Stimulated activated CD4-positive, alpha-beta T cell treated with anti-CD3 and anti-CD28 coated beads, Interleukin-2, amount 100 ng/mL, for 48 hours (primary cell): ENCODE measurements at regions not wholly inside any gene's neighbourhood (a gene's known extent, or its start where the extent isn't known, plus 50 kb on each side); places are given as distances from the start of the nearest gene placed in this dataset.
A peak's percentile ranks its signal among the peaks of the same experiment; 100 is the strongest.
"Not testable (repeated sequence)": the region's sequence is repeated elsewhere in the genome, so short reads cannot be mapped to it uniquely, and the experiment has no call there.

Experiments
- DNase-seq, 2 donors: peaks; one replicate each; pipeline ENCODE4 v3.0.0-alpha.2; 2020

DNA sequence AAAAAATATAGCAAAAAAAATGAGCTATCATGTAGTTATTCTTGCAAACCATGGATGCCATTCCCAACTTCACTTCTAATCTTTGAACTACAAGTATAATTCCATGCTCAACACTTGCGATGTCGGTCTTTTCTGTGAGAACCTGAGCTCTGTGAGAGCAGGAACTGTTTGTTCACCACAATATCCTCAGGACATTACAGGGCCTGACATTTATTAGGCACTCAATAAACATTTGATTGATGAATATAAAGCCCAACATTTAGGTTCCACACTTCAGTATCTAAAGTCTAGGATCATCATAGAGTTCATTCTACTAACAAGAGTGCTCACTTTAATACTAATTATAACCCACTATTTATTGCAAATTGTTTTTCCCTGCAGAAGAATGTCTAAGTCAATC is 211.6 kb upstream of the FAM241A start:
- no peak for DNase-seq

DNA sequence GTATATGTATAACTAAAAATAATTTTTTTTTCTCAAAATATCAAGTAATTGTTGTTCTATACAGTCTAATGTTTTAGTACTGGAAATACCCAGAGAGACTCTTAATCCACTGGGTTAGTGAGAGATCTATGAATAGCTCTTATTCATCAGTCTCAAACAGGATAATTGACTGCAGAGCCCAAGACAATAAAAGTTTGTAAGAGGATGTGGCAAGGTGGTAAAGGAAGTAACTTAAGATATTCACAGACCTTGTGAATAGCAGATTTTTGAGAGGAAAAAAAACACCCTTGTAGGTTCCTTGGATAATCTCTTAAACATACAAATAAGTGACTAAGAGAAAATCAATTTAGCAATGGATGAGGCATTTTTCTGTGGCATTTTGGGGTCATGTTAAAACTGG is 210.9 kb upstream of the FAM241A start:
- no peak for DNase-seq

DNA sequence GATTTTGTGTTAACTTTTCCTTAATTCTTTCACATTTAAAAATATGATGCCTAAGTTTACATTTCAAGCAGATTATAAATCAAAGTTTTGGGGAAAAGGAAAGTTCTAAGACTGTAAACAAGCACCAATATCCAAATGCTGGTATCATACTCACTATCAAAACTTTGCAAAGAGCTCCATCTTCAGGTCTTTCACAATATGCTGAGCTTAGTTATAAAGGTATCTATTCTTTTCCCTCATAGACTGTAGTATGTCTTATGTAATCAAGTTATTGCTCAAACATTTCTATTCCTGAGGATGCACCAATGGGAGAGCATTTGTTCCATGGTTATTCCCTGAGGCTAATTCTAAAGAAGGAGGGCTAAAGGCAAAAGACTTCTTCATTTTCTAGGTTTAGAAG is 207.9 kb upstream of the FAM241A start:
- DNase-seq, result no peak

DNA sequence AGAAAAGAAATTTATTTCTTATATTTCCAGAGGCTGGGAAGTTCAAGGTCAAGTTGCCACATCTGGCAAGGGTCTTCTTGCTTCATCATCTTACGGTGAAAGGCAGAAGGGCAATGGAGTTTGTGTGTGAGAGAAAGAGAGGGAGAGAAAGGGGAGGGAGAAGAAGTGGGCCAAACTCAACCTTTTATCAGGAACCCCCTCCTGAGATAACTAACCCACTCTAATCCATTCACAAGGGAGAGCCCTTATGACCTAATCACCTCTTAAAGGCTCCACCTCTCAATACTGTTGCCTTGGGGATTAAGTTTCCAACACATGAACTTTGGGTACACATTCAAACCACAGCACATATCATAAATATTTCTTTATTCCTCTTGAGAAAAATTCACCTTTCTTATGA is 203.3 kb upstream of the FAM241A start:
- no peak for DNase-seq

DNA sequence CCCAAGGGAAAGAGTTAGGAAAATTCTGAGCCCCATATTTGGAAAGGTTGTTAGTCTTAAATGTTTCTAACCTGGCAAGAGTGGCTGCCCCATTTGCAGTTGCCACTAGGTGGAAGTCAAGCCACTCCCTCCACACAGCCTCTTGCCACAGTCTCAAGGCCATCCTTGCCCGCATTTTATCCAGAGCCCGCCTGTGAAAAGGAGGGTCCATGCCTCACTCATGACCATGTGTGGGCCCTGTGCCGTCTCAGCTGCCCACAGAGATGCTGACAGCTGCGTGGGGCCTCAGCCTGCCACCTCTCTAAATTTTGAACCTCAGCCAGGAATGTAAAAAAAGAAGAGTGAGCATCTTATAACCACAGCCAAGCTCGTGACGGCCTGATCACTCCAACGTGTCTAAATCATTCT is 201.5 kb upstream of the FAM241A start:
- DNase-seq, result peak in 1 of 2 donors; percentile 3

DNA sequence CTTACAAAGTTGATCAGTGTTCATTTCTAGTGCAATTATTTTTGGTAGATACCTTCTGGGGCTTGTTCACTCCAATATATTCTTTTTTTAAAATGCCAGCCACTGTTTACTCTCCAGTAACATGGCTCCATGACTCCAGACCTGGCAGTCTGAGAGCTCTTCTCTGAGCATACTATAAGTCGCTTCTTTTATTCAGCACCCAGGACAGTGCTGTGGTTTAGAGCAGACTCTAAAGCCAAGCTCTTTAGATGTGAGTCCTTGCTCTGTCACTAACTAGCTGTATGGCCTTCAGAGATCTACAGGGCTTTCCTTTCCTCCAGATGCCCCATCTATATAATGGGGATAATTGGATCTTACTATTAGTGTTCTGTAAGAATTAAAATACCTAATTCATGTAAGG is 200.2 kb upstream of the FAM241A start:
- no peak for DNase-seq

DNA sequence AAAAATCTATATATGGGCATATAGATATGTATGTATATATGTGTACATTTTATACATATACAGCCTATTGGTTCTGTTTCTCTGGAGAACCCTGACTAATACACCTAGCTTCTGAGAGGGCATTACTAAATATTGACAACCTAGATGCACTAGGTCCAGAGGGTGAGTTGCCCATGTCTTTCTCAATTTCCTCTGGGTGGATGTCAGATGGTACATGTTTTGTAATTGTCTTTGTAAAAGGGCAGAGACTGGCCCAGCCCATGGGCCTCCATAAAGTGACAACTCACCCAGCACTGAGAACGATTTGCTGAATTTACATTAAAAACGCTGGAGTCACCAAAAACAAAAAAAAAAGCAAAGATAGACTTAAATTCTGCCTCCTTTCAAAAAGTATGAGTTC is 198.5 kb upstream of the FAM241A start:
- DNase-seq, result no peak

DNA sequence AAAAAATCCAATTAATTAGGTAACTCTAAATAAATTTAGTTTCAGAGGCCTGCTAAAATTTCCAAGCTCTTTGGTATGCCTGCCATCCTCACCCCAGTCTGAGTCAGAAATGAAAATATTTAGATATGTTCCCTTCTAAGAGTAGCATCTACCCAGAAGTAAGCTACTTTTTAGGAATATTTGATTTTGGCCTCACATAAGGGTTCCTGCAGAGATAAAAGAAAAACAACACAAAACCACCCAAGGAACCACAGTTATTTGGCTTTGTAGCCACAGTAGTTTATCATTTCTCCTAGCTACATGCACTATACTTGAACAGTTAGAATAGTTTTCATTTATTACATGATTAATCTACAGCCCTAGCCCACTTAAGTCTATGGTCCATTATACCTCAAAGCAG is 192.6 kb upstream of the FAM241A start:
- DNase-seq, result no peak

DNA sequence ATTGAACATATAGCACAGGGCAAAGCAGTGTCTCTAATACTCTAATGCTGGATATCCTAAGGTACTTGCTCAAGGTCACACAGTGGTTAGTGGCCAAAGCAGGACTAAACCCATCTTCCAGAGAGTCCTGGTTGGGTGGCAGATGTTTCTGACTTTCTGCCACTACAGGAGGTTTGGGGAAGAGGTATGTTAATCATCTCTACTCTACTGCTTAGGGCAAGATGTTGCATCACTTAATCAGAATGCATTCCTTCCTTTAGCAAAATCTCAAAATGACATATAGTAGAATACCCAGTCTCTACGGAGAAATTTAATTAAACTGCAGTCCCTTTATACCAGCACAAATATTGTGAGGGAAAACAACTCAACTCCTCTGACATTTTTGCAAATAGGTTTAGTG is 190.7 kb upstream of the FAM241A start:
- DNase-seq, result no peak

DNA sequence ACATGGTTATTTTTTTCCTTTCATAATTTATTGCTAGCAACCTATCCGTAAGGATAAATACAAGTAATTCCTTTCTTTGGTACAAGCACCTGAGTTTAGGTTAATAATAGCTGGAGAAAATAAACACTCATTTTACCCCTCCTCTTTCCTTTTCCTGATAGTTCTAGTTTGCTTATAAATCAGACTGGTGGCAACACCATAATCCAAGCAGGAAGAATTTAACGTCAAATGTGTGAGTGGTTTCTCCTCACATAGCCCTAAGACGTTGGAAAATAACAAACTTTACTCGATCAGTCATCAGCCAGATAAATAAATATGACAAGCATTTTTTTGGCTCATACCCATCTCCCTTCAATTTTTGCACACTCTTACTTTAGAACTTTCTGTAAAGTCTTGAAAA is 190.3 kb upstream of the FAM241A start:
- no peak for DNase-seq

DNA sequence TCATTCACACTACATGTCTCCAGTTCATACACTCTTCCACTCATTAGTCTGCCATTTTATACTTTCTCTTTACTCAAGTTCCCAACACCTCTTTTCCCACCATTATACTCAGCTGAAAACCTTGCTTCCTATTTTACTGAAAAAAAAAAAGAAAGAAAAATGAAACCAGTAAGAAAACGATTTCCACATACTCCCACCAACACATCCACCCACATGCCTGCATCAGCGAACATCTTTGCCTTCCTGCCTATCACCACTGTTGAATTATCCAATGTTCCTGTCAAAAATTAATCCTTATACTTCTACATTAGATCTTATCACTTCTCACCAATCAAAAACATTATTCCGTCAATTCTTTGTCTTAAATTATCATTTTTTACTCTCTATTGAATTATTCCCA is 188.1 kb upstream of the FAM241A start:
- DNase-seq, result no peak

DNA sequence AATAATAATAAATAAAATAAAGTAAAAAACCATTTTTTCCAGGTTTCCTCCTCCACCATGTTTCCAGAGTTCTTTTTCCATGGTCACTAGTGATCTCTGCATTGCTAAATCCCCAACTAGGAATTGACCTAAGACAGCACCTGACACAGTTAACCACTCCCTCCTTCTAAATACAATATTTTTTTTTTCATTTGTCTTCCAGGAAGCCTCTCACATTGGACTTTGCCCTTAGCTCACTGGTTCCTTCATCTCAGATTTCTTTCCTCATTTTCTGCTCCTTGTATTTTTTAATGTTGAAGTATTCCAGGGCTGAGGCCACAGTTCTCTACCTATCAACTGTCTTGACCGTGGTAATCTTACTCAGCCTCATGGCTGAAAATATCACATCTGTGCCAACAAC is 187.3 kb upstream of the FAM241A start:
- DNase-seq, result no peak

DNA sequence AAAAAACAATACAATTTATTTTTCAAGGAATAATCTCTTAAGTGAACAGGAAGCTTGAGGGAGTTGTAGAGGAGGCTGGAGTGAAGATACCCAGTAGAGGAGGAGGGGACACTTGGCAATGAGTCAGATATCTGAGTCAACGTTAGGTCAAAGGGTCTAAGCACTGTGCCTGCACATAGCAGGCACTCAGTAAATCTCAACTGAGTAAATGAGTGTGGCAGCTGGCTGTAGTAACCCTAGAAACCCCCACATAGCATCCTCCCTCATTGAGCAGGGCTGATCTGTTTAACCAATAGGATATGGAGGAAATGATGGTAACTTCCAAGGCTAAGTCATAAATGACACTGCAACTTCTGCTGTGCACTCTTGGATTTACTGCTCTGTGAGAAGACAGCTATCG is 186.0 kb upstream of the FAM241A start:
- no peak for DNase-seq

DNA sequence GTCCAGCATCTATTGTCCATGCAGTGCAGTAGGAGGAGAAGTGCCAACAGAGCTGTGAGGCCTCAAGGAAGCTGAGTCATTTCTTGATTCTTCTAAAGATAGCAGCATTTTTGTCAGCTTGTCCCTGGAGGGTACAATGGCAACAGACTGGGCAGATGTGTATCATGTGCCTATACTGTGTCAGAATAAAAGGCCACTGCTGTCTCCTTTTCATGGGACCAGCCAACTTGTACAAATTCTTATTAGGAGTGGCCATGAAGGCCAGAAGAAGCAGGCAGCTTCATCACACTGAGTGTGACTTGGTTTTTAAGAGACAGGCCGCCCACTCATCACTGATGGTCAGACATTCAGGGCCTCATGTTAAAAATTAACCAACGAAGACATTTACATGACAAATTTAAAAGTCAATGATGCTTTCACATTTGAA is 185.0 kb upstream of the FAM241A start:
- no peak for DNase-seq

DNA sequence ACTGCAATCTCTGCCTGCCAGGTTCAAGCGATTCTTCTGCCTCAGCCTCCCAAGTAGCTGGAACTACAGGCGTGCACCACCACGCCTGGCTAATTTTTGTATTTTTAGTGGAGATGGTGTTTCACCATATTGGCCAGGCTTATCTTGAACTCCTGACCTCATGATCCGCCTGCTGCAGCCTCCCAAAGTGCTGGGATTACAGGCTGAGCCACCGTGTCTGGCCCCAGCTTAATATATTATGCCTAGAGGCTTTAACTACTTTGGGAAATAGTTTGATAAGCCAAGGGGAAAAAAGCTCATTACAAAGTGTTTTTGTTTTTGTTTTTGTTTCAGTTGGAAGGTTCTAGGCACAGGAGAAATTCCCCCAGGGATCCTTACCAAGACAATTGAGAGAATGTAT is 184.2 kb upstream of the FAM241A start:
- not testable (repeated sequence) for DNase-seq

DNA sequence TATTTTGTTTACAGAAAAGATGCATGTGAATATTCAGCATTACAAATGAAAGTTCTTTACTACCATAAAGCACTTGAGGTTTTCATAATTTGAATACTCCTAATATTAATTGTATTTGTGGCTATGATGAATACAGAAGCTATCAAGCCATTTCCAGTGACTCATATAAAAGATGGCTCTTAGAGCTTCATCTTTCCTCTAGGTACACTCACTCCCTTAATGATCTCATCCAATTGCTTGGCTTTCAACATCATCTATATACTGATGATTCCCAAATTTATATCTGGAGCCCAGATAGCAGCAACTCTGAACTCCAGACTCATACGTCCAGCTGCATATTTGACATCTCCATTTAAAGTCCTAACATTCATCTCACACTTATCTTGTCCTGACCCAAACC is 183.4 kb upstream of the FAM241A start:
- no peak for DNase-seq

DNA sequence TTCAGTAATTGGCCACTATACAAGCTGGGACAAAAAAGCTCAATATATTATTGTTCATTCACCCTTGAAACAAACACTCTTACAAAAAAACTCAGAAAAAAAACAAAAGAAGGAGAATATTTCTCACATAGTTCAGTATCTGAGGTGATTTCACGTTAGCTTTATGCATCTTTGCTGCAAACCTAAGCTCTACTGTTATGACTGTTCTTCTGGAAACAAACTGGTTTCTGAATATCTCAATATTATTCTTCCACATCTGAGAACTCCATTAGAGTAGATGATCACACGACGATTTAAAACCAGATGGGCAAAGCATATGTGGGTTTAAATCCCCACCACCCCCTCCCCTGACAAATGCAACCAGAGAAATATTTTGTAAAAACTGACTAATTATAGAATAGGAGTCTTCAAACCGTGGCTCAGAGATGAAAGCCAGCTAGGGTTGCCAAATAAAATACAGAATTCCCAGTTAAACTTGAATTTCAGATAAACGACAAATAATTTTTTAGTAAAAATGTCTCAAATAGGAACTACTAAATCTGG is 182.0 kb upstream of the FAM241A start:
- no peak for DNase-seq

DNA sequence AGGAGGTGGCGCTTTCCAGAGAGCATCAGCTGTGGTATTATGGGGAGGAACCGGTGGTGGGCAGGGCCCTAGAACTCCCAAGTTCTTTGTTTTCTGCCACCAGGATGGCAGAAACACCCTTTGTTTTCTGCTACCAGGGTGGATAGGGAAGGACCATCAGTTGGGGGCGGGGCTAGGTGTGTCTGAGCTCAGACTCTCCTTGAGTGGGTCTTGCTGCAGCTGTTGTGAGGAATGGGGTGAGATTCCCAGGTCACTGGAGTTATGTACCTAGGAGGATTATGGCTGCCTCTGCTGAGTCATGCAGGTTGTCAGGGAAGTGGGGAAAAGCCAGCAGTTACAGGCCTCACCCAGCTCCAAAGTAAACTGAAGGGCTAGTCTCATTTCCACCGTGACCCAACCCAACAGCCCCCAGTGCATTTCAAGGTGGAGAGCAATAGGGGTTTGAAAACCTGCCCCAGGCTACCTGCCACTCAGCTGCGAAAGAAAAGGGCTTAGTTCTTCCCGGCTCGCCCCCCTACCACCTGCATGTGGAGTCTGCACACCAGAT is 167.8 kb upstream of the FAM241A start:
- no peak for DNase-seq

DNA sequence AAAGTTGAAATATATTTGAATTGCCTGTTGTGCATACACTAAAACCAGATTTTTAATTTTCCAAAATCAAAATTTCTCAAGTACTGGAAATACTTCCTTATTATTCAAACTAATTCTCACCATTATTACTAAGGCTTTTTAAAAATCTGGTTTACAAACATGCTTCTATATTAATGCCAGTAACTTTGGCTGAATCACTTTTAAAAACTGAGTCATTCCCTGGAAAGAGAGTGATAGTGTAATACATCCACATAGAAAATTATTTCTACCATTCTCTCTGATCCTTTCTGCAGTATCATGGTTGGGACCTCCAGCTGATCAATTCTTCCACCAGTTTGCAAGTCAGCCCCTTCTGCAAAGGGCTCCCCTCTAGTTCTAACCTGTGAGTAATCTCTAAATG is 165.3 kb upstream of the FAM241A start:
- no peak for DNase-seq

DNA sequence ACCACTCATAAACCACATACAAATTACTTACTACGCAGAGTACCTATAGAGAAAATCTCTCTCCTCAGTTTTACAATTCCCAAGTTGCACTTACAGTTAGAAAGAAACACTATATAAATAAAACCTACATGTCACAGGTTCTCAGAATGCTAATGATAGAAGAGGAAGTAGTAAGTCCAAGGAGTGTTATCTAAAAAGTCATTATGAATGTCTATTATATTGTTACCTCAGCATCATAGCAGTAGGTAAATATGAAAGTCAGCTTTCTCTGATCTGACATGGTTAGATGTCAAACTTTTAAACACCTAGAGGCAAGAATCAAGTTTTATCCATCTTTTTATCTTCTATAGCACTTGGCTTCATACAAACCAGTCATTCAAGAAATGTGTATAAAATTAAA is 163.2 kb upstream of the FAM241A start:
- DNase-seq, result no peak

DNA sequence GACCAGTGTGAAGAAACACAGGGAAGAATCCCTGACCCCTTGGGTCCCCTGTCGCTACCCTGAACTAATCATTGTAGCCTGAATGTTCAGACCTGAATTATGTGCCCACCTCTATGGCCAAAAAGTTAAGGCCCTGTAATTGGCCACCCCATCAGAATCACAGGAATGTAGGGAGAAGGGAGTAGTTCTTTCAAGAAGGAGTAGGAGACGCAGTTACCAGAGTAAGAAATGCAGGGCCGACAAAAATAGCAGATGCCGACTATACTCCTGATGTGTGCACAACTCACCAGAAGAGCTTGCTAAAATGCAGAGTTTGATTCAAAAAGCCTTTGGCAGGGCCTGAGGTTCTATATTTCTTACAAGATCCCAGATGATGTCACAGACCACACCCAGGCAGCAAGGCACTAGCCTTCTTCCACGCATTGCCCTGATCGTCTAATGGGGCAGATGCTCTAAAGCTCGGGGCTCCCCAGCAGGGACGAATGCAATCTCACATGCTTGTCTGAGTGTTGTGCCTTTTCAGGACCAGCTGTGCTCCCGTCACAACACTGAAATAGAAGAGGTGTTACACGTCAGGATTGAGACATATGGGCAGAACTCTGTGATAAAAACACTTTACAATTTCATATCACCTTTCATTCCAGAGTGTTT is 161.0 kb upstream of the FAM241A start:
- DNase-seq, result no peak

DNA sequence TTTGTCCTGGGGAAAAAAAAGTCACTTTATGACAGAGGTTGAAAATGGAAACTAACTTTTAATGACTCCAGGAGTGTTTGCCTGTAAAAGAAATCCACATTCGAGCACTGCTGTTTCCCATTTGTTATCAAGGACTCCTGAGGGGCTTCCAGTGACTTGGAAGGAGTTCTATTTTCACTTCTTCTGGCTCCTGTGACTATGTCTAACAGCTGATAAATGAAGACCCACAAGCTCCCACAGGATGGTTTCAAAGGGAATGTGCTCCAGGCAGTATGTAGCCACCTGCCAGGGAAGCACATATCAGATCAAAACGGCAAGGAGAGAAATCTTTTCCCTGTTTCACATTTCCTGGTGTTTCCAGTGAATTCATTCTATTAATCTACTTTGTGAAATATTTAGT is 159.8 kb upstream of the FAM241A start:
- DNase-seq, result no peak

DNA sequence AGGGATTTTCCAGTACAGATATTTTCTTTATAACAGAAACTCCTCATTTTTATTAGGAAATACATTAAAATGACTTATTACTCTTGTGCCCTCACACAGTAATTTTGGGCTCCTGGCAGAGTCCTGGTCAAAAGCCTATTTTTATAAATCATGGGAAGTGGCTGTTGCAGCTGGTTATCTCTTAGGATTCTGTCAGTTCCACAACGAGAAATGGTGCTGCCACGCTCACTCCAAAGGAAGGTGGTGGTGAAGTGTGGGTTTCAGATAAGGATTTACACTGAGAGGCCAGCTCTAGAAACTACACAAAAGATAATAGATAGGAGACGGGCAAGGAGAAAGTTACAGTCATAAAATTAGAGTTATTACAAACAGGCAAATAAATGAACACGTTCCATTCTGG is 159.2 kb upstream of the FAM241A start:
- DNase-seq, result no peak

DNA sequence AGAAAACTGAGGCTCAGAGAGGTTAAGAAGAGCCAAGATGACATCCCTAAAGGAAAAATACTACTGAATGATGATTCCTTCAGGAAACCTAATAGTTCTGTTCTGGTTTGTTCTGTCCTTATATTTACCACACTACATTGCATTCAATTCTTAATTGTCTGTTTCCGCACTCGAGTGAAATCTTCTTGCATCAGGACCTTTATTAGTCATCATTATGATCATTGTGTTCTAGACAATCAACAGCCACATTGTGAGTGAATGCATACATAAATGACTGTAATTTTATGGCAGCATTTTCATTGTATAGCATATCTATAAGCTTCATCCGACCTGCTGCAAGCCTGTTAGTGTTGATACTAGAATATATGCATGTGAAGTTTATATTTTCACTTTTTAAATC is 156.7 kb upstream of the FAM241A start:
- no peak for DNase-seq

DNA sequence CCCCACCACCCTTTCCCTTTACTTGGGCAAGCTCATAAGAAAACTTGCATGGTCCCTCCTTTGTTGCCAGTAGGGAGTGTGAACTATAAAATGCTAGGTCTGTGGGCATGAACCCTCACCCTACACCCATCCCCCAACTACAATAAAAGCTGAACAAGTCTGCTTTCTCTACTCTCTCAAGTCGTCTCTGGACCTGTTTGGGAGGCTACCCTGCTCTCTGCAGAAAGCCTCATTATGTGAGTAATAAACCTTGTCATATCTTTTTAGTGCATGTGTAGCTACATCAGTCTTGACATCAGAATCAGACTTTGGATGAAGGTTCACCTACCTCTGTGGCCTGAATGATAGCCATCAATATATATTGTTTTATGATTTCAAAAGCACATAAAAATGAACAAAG is 155.4 kb upstream of the FAM241A start:
- no peak for DNase-seq
